HuH-7.5 (cell line): ENCODE measurements at regions not wholly inside any gene's neighbourhood (a gene's known extent, or its start where the extent isn't known, plus 50 kb on each side); places are given as distances from the start of the nearest gene placed in this dataset.
"Not testable (repeated sequence)": the region's sequence is repeated elsewhere in the genome, so short reads cannot be mapped to it uniquely, and the experiment has no call there.

Experiments used
- DNase-seq: peaks from one replicate; pipeline ENCODE4 v3.0.0; 2011; ENCODE audit warnings: low spot score

GRCh38 chr22:11253000-11253511, 4274.9 kb upstream of the OR11H1 start:
- DNase-seq, result peak; percentile 1

DNA sequence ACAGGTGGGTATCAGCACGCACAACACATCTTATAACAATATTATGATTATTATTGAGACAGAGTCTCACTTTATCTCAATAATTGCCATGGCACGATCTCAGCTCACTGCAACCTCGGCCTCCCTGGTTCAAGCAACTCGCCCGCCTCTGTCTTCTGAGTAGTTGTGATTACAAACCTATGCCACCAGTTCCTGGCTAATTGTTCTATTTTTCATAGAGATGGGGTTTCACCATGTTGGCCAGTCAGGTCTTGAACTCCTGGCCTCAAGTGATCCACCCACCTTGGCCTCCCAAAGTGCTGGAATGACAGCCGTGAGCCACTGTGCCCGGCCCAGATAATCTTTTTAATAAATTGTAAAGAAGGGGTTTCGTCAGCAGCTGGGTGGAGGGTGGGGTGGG, 4257.0 kb upstream of the OR11H1 start:
- not testable (repeated sequence) for DNase-seq

- not testable (repeated sequence) for DNase-seq
Measured at GRCh38 chr22:11285116-11285838, 4242.7 kb upstream of the OR11H1 start.

- DNase-seq, result not testable (repeated sequence)
Measured at GRCh38 chr22:11285839-11286205, 4242.2 kb upstream of the OR11H1 start.

DNA sequence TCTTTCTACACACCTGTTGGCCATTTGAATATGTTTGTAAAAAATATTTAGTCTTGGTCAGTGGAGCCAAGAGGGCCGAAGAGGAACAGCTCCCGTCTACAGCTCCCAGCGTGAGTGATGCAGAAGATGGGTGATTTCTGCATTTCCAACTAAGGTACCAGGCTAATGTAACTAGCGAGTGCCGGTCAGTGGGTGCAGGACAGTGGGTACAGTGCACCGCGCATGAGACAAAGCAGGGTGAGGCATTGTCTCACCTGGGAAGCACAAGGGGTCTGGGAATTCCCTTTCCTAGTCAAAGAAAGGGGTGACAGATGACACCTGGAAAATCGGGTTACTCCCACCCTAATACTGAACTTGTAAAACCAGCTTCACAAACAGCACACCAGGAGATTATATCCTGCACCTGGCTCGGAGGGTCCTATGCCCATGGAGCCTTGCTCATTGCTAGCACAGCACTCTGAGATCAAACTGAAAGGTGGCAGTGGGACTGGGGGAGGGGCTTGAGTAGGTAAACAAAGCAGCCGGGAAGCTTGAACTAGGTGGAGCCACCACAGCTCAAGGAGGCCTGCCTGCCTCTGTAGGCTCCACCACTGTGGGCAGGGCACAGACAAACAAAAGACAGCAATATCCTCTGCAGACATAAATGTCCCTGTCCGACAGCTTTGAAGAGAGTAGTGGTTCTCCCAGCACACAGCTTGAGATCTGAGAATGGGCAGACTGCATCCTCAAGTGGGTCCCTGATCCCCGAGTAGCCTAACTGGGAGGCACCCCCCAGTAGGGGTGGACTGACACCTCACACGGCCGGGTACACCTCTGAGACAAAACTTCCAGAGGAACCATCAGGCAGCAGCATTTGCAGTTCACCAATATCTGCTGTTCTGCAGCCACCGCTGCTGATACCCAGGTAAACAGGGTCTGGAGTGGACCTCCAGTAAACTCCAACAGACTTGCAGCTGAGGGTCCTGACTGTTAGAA, 4239.5 kb upstream of the OR11H1 start:
- DNase-seq, result not testable (repeated sequence)

GRCh38 chr22:11298126-11298893, 4229.7 kb upstream of the OR11H1 start:
- not testable (repeated sequence) for DNase-seq

DNA sequence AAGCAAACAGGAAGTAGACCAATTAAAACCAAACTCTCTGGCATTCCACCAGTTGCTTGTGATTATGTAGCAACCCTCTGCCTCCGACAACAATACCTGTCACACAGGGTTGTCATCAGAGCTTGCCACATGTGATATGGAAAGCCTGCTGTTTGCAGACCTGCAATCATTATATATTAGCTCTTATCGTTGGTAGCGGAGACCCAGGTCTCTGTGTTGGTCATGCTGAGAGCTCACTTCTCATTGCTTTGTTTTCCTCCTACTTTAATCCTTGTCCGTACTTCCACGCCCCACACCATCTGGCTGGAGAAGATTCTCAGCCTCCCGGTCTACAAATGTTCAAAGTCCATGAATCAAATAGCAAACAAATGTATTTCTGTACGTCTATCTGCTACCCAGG, 4225.6 kb upstream of the OR11H1 start:
- not testable (repeated sequence) for DNase-seq

DNA sequence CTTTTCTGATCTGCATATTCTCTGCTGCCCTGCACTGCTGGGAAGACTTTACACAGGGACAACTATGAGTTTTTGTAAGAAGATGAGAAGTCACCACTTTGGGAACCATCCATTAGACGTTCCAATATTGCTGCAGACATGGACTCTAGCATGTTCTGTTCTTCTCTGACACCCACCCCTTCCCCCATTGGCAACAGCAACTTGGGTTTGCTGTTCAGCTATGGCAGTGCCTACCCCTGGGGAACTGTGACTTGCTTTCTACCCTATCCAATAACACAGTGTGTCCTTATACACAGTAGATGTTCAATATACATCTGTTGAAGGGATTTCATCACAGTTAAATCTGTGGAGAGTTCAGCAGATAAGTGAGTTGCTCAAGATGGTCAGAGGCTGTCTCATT, 4225.1 kb upstream of the OR11H1 start:
- DNase-seq, result not testable (repeated sequence)

- DNase-seq, result not testable (repeated sequence)
Measured at GRCh38 chr22:11305179-11305578, 4222.8 kb upstream of the OR11H1 start.

GRCh38 chr22:11306933-11307518, 4221.0 kb upstream of the OR11H1 start:
- DNase-seq, result not testable (repeated sequence)

GRCh38 chr22:11307998-11308397, 4220.0 kb upstream of the OR11H1 start:
- DNase-seq, result no peak

DNA sequence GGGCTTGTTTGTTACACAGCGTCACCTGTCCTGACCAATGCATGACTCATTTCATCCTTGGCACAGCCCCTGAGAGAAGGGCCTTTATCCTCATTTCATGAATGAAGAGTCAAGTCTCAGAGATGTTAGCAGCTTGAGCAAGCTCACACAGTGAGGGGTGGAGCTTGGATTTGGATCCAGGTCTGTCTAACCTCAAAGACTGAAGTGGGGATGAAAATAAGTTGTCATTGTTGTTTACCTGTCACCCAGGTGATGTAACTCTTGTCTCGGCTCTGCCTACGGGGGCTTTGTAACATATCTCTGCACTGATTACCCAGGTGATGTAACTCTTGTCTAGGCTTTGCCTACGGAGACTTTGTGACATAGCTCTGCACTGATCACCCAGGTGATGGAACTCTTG, 4218.2 kb upstream of the OR11H1 start:
- DNase-seq, result not testable (repeated sequence)

DNA sequence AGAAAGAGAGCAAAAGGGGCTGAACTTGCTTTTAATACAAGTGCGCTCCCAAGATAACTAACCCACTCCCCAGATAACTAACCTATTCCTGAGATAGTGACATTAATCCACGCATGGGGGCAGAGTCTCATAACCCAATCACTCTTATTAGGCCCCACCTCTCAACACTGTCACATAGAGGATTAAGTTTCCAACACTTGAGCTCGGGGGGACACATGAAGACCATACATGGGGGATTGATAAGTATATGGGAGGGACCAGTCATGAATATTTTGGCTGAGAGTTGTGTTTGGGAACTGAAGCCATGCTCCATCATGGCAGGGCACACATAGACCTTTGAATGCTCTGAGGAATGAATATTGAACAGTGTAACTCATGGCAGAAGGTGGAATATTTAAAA, 4217.3 kb upstream of the OR11H1 start:
- DNase-seq, result not testable (repeated sequence)

DNA sequence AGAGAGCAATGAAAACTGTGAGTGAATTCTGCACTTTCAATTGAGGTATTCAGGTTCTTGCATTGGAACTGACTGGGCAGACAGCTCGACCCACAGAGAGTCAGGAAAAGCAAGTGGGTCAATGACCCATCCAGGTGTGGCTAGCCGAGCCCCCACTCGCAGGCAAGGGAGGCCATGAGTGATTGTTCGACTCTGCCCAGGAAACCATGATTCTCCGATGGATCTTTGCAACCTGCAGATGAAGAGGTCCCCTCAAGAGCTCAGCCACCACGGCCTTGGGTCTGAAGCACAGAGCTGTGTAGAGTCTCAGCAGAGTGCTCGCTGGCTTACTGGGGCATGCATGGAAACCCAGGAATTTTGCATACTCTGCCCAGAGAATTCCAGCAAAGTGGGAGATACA, 4215.4 kb upstream of the OR11H1 start:
- DNase-seq, result not testable (repeated sequence)

DNA sequence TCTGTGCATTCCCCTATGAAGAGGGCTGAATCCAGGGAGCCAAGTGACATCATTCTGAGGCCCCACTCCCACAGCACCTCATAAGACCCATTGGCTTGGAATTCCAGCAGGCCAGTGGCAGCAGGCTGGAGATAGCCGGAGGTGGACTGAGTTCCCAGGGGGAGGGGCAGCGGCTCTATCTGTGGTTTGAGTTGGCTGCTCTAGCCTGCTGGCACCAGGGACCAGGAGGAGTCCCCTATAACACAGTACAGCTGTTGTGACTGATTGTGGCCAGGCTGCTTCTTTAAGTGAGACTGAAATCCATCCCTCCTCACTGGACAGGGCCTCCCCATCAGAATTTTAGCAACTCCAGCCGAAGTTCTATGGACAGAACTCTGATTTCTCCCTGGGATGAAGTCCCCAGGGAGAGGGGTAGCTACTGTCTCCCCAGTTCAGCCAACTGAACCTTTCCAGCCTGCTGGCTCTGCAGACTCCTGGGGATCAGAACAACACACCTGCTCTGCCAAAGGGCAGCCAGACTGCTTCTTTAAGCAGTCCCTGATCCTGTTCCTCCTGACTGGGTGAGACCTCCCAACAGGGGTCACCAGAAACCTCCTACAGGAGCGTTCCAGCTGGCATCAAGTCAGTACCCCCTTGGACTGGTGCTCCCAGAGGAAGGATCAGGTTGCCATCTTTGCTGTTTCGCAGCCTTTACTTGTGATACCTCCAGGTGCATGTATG, 4214.8 kb upstream of the OR11H1 start:
- not testable (repeated sequence) for DNase-seq

GRCh38 chr22:11318633-11319032, 4209.4 kb upstream of the OR11H1 start:
- DNase-seq, result not testable (repeated sequence)

DNA sequence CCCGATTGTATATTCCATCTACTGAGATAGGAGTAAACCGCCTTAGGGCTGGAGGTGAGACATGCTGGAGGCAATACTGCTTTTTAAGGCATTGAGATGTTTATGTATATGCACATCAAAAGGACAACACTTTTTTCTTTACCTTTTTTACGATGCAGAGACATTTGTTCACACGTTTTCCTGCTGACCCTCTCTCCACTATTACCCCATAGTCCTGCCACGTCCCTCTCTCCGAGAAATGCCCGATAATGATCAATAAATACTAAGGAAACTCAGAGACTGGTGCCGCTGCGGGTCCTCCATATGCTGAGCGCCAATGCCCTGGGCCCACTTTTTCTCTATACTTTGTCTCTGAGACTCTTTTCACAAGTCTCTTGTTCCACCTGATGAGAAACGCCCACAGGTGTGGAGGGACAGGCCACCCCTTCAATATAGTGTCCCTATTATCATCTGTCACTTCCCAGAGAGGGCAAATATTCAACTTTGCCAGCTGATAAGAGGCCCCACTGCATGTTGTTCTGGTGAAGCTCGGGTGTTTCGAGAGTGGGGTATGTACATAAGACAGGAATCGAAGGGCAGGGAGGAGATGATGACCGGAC, 4203.5 kb upstream of the OR11H1 start:
- DNase-seq, result not testable (repeated sequence)

DNA sequence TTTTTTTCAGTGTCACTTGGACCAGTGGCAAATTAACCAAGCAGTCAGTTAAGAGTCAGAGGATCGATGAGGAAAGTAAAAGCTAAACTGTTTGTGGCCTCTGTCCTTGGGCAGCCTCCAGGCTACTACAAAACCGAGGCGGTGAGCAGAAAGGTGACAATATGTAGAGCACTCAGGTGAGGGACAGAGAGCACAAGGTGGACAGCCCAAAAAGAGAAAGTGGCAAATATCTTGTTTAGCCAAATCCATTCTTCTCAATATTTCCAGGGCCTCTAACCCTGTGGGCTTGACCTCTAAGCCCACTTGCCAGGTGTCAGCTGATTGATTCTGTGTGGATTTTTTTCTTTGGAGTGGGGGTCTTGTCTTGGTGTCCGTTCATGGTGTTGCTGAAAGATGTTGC, 4202.2 kb upstream of the OR11H1 start:
- no peak for DNase-seq

GRCh38 chr22:11341387-11342068, 4186.5 kb upstream of the OR11H1 start:
- not testable (repeated sequence) for DNase-seq

GRCh38 chr22:11351181-11351580, 4176.8 kb upstream of the OR11H1 start:
- DNase-seq, result not testable (repeated sequence)
